ENCODE measurements at regions not wholly inside any gene's neighbourhood (a gene's known extent, or its start where the extent isn't known, plus 50 kb on each side); places are given as distances from the start of the nearest gene placed in this dataset.
A peak's percentile ranks its signal among the peaks of the same experiment; 100 is the strongest.

- Histone ChIP-seq H3K4me3 (no peak overlapping the region), H3K9me3 (ENCODE audit: insufficient read depth, low read depth) (no peaks in the 10 kb centered on the region), H3K79me2 (ENCODE audit: low read depth) (no peaks in the 10 kb centered on the region), H4K20me1 (ENCODE audit: insufficient read depth) (no peaks in the 10 kb centered on the region), H3K27me3 (ENCODE audit: insufficient read depth, low read depth) (peaks cover 5% of the 10 kb centered on the region), H3K4me2 (no peak overlapping the region), H3K27ac (no peak overlapping the region), H3K4me1 (replicated peaks; ENCODE audit: insufficient read depth) (no peaks in the 10 kb centered on the region), H2AFZ (no peak overlapping the region), H3K36me3 (ENCODE audit: low read depth) (no peaks in the 10 kb centered on the region), H3K9me2 (ENCODE audit: insufficient read depth) (no peaks in the 10 kb centered on the region), H3F3A (ENCODE audit: insufficient read depth, low read depth) (no peaks in the 10 kb centered on the region)
- intact Hi-C loops (cut with micrococcal nuclease; ENCODE audit: unreplicated experiment): loop anchor here (1.0 to 10.0 kb wide), 5 partner anchors 68 to 1968 kb away; no protein-coding TSS in a partner anchor
- CTCF ChIA-PET: interaction anchor here (0.9 to 1.6 kb wide), 3 partner anchors 133 to 450 kb away, joined by 9 to 13 read pairs (median 12); no protein-coding TSS in a partner anchor
- DNase-seq: no peak
- no peak for TF ChIP-seq CTCF (conservative IDR thresholded peaks at IDR 0.05)
- TF ChIP-seq EZH2 (IDR thresholded peaks at IDR 0.05; ENCODE audit: low read depth): no peak
- POLR2A ChIA-PET (ENCODE audit: unreplicated experiment): interaction anchor here (0.7 kb wide), 1 partner anchor 900 kb away, joined by 3 read pairs; no protein-coding TSS in a partner anchor
- no TSS peak for BruUV-seq (replicated peaks)
These were observed 162.8 kb downstream of the SREK1 start for GRCh38 chr5:66306844-66307315.

- Histone ChIP-seq H3K36me3 (ENCODE audit: low read depth) (no peaks in the 10 kb centered on the region), H4K20me1 (ENCODE audit: insufficient read depth) (no peaks in the 10 kb centered on the region), H3K4me2 (no peak overlapping the region), H3K9me3 (ENCODE audit: insufficient read depth, low read depth) (no peaks in the 10 kb centered on the region), H2AFZ (no peak overlapping the region), H3F3A (ENCODE audit: insufficient read depth, low read depth) (no peaks in the 10 kb centered on the region), H3K27me3 (ENCODE audit: insufficient read depth, low read depth) (no peaks in the 10 kb centered on the region; the same call in none of the 2 replicates), H3K4me1 (replicated peaks; ENCODE audit: insufficient read depth) (no peaks in the 10 kb centered on the region), H3K79me2 (ENCODE audit: low read depth) (no peaks in the 10 kb centered on the region), H3K9me2 (ENCODE audit: insufficient read depth) (no peaks in the 10 kb centered on the region), H3K4me3 (no peak overlapping the region), H3K27ac (no peak overlapping the region)
- ChIA-PET POLR2A (ENCODE audit: unreplicated experiment) (no interaction called here), CTCF (interaction anchor here (0.6 to 1.9 kb wide), 2 partner anchors 8 to 449 kb away, joined by 4 to 5 read pairs; no protein-coding TSS in a partner anchor)
- DNase-seq: peak in 1 of 2 experiments; percentile 44
- TF ChIP-seq CTCF (conservative IDR thresholded peaks at IDR 0.05): peak; percentile 88
- TF ChIP-seq EZH2 (IDR thresholded peaks at IDR 0.05; ENCODE audit: low read depth): no peak
- intact Hi-C loops (cut with micrococcal nuclease; ENCODE audit: unreplicated experiment): loop anchor here (1.0 to 10.0 kb wide), 5 partner anchors 69 to 1967 kb away; no protein-coding TSS in a partner anchor
- BruUV-seq (replicated peaks): no TSS peak
These were observed 163.6 kb downstream of the SREK1 start for GRCh38 chr5:66307647-66308241.

GRCh38 chr5:66312266-66312665, 168.2 kb downstream of the SREK1 start:
- Histone ChIP-seq H3K27me3 (ENCODE audit: insufficient read depth, low read depth) (no peaks in the 10 kb centered on the region), H4K20me1 (ENCODE audit: insufficient read depth) (no peaks in the 10 kb centered on the region), H3K9me3 (ENCODE audit: insufficient read depth, low read depth) (no peaks in the 10 kb centered on the region), H3K79me2 (ENCODE audit: low read depth) (no peaks in the 10 kb centered on the region), H3K4me3 (no peak overlapping the region), H3K36me3 (ENCODE audit: low read depth) (no peaks in the 10 kb centered on the region), H3K4me2 (no peak overlapping the region), H3K27ac (no peak overlapping the region), H2AFZ (no peak overlapping the region), H3K4me1 (replicated peaks; ENCODE audit: insufficient read depth) (no peaks in the 10 kb centered on the region), H3F3A (ENCODE audit: insufficient read depth, low read depth) (no peaks in the 10 kb centered on the region), H3K9me2 (ENCODE audit: insufficient read depth) (no peaks in the 10 kb centered on the region)
- ChIA-PET CTCF (no interaction called here), POLR2A (ENCODE audit: unreplicated experiment) (no interaction called here)
- no peak for DNase-seq
- TF ChIP-seq CTCF (conservative IDR thresholded peaks at IDR 0.05) (no peak), EZH2 (IDR thresholded peaks at IDR 0.05; ENCODE audit: low read depth) (no peak)
- BruUV-seq (replicated peaks): no TSS peak
- intact Hi-C loops (cut with micrococcal nuclease; ENCODE audit: unreplicated experiment): no loop called here

All from PC-9 (cell line).